Upper lobe of right lung (tissue), 1 donor: ENCODE measurements at regions not wholly inside any gene's neighbourhood (a gene's known extent, or its start where the extent isn't known, plus 50 kb on each side); places are given as distances from the start of the nearest gene placed in this dataset.

Experiments used
- ATAC-seq: fragments of 200-7000 bp; cut with Tn5 transposase; one replicate; pipeline ENCODE4 v1.9.1; 2020; ENCODE audit warnings: mild to moderate bottlenecking, moderate library complexity
- DNase-seq: peaks from one replicate; pipeline ENCODE4 v3.0.0-alpha.2; 2020
- H3K27ac ChIP-seq: fragments of 200-600 bp; one replicate; pipeline ENCODE4 v1.8.0; 2022
- H3K27me3 ChIP-seq: fragments of 200-600 bp; one replicate; pipeline ENCODE4 v1.8.0; 2022; ENCODE audit warnings: mild to moderate bottlenecking
- H3K36me3 ChIP-seq: fragments of 200-600 bp; one replicate; pipeline ENCODE4 v1.8.0; 2022
- H3K4me1 ChIP-seq: fragments of 200-600 bp; one replicate; pipeline ENCODE4 v1.8.0; 2022
- H3K4me3 ChIP-seq: fragments of 200-600 bp; one replicate; pipeline ENCODE4 v1.8.0; 2022; ENCODE audit warnings: mild to moderate bottlenecking
- H3K9me3 ChIP-seq: fragments of 200-600 bp; one replicate; pipeline ENCODE4 v1.8.0; 2022
- intact Hi-C: fragments of 100-400 bp; cut with DNase I; formaldehyde crosslinking; loops from one replicate; pipeline ENCODE4 v1.11.0; 2022
- TF ChIP-seq, protein P1 (sequence below): fragments of 200-600 bp; IDR thresholded peaks from one replicate; pipeline ENCODE4 v1.8.0; 2022; ENCODE audit warnings: antibody characterized with exemption
- donor health status: DM: no; HTN: yes; CAD: no; lungs with severe emphysema.

DNA sequence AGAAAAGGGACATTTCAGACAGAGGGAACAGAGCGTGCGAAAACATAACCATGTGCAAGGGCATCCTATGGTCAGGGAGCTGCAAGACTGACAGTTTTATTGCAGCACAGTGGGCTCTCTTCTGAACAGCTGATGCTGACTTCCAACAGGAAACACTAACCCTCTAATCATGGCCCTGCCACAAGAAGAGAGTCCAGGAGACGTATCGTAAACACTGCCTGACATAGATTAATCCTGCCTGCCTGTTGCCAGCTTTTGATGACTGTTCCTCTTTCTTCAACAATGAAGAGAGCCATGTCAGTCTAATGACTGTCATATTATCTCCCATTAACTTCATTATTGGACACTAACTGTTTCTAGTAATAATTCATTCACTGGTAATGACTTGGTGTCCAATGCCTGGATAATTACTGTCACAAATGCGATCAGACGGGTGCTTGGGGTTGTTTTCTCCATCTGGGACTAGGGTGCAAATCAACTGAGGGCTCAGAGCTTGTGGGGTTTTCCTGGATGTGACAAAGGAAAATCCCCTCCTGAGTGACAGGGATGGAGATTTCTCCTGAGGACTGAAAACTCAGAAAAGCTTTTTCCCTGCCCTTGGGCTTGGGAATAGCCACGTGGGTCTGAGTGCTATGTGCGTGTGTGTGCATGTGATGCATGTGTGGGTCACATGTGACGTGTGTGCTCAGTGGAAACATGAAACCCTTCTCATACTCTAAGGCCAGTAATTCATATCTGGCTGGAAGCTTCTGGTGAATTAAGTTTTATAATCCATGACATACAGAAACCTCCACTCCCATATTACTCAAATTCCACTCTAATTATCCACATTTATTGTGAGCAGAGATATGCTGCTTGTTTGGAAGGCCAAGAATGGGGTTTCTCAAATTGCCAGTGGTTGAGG lies 144.0 kb upstream of the PLXNA2 start:
- TF ChIP-seq, protein P1, sequence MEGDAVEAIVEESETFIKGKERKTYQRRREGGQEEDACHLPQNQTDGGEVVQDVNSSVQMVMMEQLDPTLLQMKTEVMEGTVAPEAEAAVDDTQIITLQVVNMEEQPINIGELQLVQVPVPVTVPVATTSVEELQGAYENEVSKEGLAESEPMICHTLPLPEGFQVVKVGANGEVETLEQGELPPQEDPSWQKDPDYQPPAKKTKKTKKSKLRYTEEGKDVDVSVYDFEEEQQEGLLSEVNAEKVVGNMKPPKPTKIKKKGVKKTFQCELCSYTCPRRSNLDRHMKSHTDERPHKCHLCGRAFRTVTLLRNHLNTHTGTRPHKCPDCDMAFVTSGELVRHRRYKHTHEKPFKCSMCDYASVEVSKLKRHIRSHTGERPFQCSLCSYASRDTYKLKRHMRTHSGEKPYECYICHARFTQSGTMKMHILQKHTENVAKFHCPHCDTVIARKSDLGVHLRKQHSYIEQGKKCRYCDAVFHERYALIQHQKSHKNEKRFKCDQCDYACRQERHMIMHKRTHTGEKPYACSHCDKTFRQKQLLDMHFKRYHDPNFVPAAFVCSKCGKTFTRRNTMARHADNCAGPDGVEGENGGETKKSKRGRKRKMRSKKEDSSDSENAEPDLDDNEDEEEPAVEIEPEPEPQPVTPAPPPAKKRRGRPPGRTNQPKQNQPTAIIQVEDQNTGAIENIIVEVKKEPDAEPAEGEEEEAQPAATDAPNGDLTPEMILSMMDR, result no peak
- no peaks in the 10 kb centered on the region for H3K9me3 ChIP-seq
- no peaks in the 10 kb centered on the region for H3K27me3 ChIP-seq
- no peaks in the 10 kb centered on the region for H3K36me3 ChIP-seq
- no peak overlapping the region for H3K4me3 ChIP-seq
- DNase-seq, result no peak
- no peak for ATAC-seq
- intact Hi-C loops, result no loop called here
- H3K27ac ChIP-seq, result no peak overlapping the region
- H3K4me1 ChIP-seq, result no peaks in the 10 kb centered on the region

DNA sequence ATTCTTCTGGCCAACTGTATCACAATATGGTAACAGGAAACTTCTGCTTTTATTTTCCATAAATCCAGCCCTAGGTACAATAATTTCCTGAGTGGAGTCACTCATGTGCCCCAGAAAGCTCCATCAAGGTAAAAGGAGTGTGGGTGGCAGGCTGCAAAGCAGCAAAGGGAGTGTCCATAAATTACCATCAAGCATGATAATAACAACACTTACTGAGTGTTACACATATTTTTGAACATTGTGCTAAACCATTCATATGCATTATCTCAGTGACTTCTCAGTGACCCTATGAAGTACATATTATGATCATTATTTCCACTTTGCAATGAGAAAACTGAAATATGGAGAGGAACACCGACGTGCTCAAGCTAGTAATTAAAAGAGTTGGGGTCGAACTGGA lies 149.2 kb upstream of the PLXNA2 start:
- H3K27ac ChIP-seq, result no peak overlapping the region
- no peaks in the 10 kb centered on the region for H3K4me1 ChIP-seq
- intact Hi-C loops, result no loop called here
- no peaks in the 10 kb centered on the region for H3K36me3 ChIP-seq
- DNase-seq (no peak), ATAC-seq (no peak)
- H3K9me3 ChIP-seq, result no peaks in the 10 kb centered on the region
- TF ChIP-seq, protein P1, result no peak
- no peak overlapping the region for H3K4me3 ChIP-seq
- H3K27me3 ChIP-seq, result no peaks in the 10 kb centered on the region

DNA sequence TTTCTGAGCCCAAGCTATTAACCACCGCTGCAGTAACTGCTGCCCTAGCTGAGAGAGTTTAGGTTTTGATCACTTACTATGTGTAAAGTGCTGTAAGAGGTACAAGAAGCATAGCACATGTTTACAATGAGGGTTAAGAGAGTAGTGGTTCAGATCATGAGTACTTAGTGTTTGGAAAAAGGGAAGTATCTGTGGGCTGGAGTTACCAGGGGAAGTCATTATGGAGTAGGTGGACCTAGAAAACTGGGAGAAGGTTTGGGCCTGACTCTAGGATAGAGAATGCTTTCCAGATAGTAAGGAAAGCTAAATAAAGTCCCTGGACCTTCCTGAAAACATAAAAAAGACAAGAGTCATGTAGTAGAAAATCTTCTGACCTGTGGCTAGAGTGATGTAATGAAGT lies 149.6 kb upstream of the PLXNA2 start:
- Histone ChIP-seq H3K36me3 (no peaks in the 10 kb centered on the region), H3K27ac (no peak overlapping the region), H3K9me3 (no peaks in the 10 kb centered on the region), H3K4me1 (no peaks in the 10 kb centered on the region), H3K27me3 (no peaks in the 10 kb centered on the region), H3K4me3 (no peak overlapping the region)
- TF ChIP-seq, protein P1, result no peak
- no peak for DNase-seq
- intact Hi-C loops, result no loop called here
- no peak for ATAC-seq

DNA sequence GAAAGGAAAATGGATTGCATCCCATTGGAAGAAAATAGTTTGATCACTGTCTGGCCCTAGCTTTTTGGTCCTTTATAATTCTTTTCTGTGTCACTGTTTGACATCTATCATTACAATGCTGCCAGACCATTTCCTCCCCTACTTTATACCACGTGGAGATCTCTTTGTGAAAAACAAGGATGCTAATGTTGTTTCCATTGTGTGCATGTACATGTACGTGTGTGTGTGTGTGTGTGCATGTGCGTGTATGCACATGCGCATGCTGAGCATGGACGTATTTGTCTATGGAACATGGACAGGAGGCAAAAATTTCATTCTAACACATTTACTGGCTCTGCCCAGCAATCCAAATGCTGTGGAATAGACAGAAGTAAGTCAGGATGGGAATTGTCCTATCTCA lies 153.1 kb upstream of the PLXNA2 start:
- H3K27ac ChIP-seq, result no peak overlapping the region
- H3K36me3 ChIP-seq, result no peaks in the 10 kb centered on the region
- TF ChIP-seq, protein P1, result no peak
- H3K27me3 ChIP-seq, result no peaks in the 10 kb centered on the region
- DNase-seq, result no peak
- H3K4me3 ChIP-seq, result no peak overlapping the region
- no peak for ATAC-seq
- intact Hi-C loops, result no loop called here
- H3K9me3 ChIP-seq, result no peaks in the 10 kb centered on the region
- H3K4me1 ChIP-seq, result no peaks in the 10 kb centered on the region

- Histone ChIP-seq H3K4me1 (no peaks in the 10 kb centered on the region), H3K4me3 (no peak overlapping the region), H3K27me3 (no peaks in the 10 kb centered on the region), H3K27ac (no peak overlapping the region), H3K9me3 (no peaks in the 10 kb centered on the region), H3K36me3 (no peaks in the 10 kb centered on the region)
- TF ChIP-seq, protein P1, result no peak
- intact Hi-C loops, result no loop called here
- ATAC-seq (no peak), DNase-seq (no peak)
Observed at GRCh38 chr1:208405014-208405413, 160.8 kb upstream of the PLXNA2 start.
